Tongue (tissue), 1 donor: ENCODE measurements at regions not wholly inside any gene's neighbourhood (a gene's known extent, or its start where the extent isn't known, plus 50 kb on each side); places are given as distances from the start of the nearest gene placed in this dataset.

ENCODE experiments used
- DNase-seq: peaks from one replicate; pipeline ENCODE4 v3.0.0-alpha.2; 2015

- no peak for DNase-seq
These were observed 514.7 kb downstream of the SOX11 start for GRCh38 chr2:6206882-6207281.

GRCh38 chr2:6211236-6211635, 519.1 kb downstream of the SOX11 start:
- DNase-seq: no peak

- DNase-seq: peak; percentile 10
These were observed 520.3 kb downstream of the SOX11 start for GRCh38 chr2:6212491-6212890.

GRCh38 chr2:6213056-6213780, 521.0 kb downstream of the SOX11 start:
- DNase-seq: no peak

- DNase-seq: no peak
These were observed 522.3 kb downstream of the SOX11 start for GRCh38 chr2:6214471-6214870.

GRCh38 chr2:6215053-6215452, 522.9 kb downstream of the SOX11 start:
- DNase-seq: no peak

GRCh38 chr2:6216234-6216633, 524.0 kb downstream of the SOX11 start:
- no peak for DNase-seq

GRCh38 chr2:6218926-6219325, 526.7 kb downstream of the SOX11 start:
- no peak for DNase-seq

GRCh38 chr2:6219906-6220305, 527.7 kb downstream of the SOX11 start:
- DNase-seq: no peak

GRCh38 chr2:6222296-6222695, 530.1 kb downstream of the SOX11 start:
- no peak for DNase-seq

- DNase-seq: peak; percentile 47
These were observed 532.1 kb downstream of the SOX11 start for GRCh38 chr2:6224267-6224666.

GRCh38 chr2:6228251-6228650, 536.1 kb downstream of the SOX11 start:
- no peak for DNase-seq

GRCh38 chr2:6231166-6231565, 539.0 kb downstream of the SOX11 start:
- no peak for DNase-seq

- peak; percentile 31 for DNase-seq
These were observed 541.8 kb downstream of the SOX11 start for GRCh38 chr2:6233993-6234392.

- no peak for DNase-seq
These were observed 542.5 kb downstream of the SOX11 start for GRCh38 chr2:6234702-6235101.

GRCh38 chr2:6236317-6236716, 544.1 kb downstream of the SOX11 start:
- no peak for DNase-seq

- DNase-seq: peak; percentile 22
These were observed 545.0 kb downstream of the SOX11 start for GRCh38 chr2:6237039-6237660.

GRCh38 chr2:6249557-6249956, 557.4 kb downstream of the SOX11 start:
- no peak for DNase-seq

- DNase-seq: peak; percentile 29
These were observed 562.3 kb downstream of the SOX11 start for GRCh38 chr2:6254441-6254840.

- DNase-seq: no peak
These were observed 572.0 kb downstream of the SOX11 start for GRCh38 chr2:6264198-6264597.

GRCh38 chr2:6281524-6281923, 584.2 kb downstream of the CMPK2 start:
- DNase-seq: no peak

- no peak for DNase-seq
These were observed 582.4 kb downstream of the CMPK2 start for GRCh38 chr2:6283259-6283658.

- DNase-seq: no peak
These were observed 578.3 kb downstream of the CMPK2 start for GRCh38 chr2:6287406-6287805.

GRCh38 chr2:6288791-6289190, 576.9 kb downstream of the CMPK2 start:
- no peak for DNase-seq
